Stimulated activated CD4-positive, alpha-beta T cell treated with anti-CD3 and anti-CD28 coated beads, Interleukin-1b, Interleukin-23, amount 100 ng/mL, for 4 hours (primary cell): ENCODE measurements at regions not wholly inside any gene's neighbourhood (a gene's known extent, or its start where the extent isn't known, plus 50 kb on each side); places are given as distances from the start of the nearest gene placed in this dataset.
"Not testable (repeated sequence)": the region's sequence is repeated elsewhere in the genome, so short reads cannot be mapped to it uniquely, and the experiment has no call there.

Experiments
- DNase-seq, 2 donors: peaks; one replicate each; pipeline ENCODE4 v3.0.0-alpha.2; 2020; ENCODE audit warnings: low read depth in 2 of 2

GRCh38 chr15:24835301-24835700, 119.5 kb upstream of the SNRPN start:
- DNase-seq = no peak

- DNase-seq = no peak
Measured at GRCh38 chr15:24848050-24848449, 106.7 kb upstream of the SNRPN start.

- no peak for DNase-seq
Measured at GRCh38 chr15:24856397-24857390, 98.1 kb upstream of the SNRPN start.

GRCh38 chr15:24857763-24858162, 97.0 kb upstream of the SNRPN start:
- no peak for DNase-seq

- not testable (repeated sequence) for DNase-seq
Measured at GRCh38 chr15:24858183-24858582, 96.6 kb upstream of the SNRPN start.

- no peak for DNase-seq
Measured at GRCh38 chr15:24858737-24859601, 95.8 kb upstream of the SNRPN start.

- DNase-seq = no peak
Measured at GRCh38 chr15:24861014-24861690, 93.6 kb upstream of the SNRPN start.

- no peak for DNase-seq
Measured at GRCh38 chr15:24862726-24863521, 91.9 kb upstream of the SNRPN start.

GRCh38 chr15:24865303-24865702, 89.5 kb upstream of the SNRPN start:
- DNase-seq = no peak

- DNase-seq = no peak
Measured at GRCh38 chr15:24877174-24877573, 77.6 kb upstream of the SNRPN start.

- DNase-seq = no peak
Measured at GRCh38 chr15:24878153-24878552, 76.6 kb upstream of the SNRPN start.

- DNase-seq = no peak
Measured at GRCh38 chr15:24879492-24879891, 75.3 kb upstream of the SNRPN start.

GRCh38 chr15:24880663-24881062, 74.1 kb upstream of the SNRPN start:
- no peak for DNase-seq

GRCh38 chr15:24886538-24886937, 68.2 kb upstream of the SNRPN start:
- no peak for DNase-seq

- no peak for DNase-seq
Measured at GRCh38 chr15:24898715-24899272, 56.0 kb upstream of the SNRPN start.

- DNase-seq = no peak
Measured at GRCh38 chr15:24899367-24899766, 55.4 kb upstream of the SNRPN start.

- DNase-seq = no peak
Measured at GRCh38 chr15:24899795-24900194, 55.0 kb upstream of the SNRPN start.

GRCh38 chr15:24901409-24901808, 53.4 kb upstream of the SNRPN start:
- no peak for DNase-seq
